GM23338 (cell line): ENCODE measurements at regions not wholly inside any gene's neighbourhood (a gene's known extent, or its start where the extent isn't known, plus 50 kb on each side); places are given as distances from the start of the nearest gene placed in this dataset.

Experiments
- ATAC-seq: fragments of 200-7000 bp; cut with Tn5 transposase; 3 replicates; pipeline ENCODE4 v1.9.1; 2020
- DNase-seq: peaks from one replicate; pipeline ENCODE4 v3.0.0-alpha.2; 2015; ENCODE audit warnings: low spot score
- H2AFZ ChIP-seq: fragments of 200-600 bp; sonication (generic); 2 replicates; pipeline ENCODE4 v1.8.0; 2016; ENCODE audit warnings: antibody characterized with exemption, mild to moderate bottlenecking, moderate library complexity
- H3F3A ChIP-seq: fragments of 200-600 bp; sonication (generic); replicated peaks from 2 replicates; pipeline ENCODE4 v1.8.0; 2017; ENCODE audit warnings: antibody characterized with exemption, mixed run types, low read depth
- H3K27ac ChIP-seq: fragments of 200-600 bp; sonication (generic); 2 replicates; pipeline ENCODE4 v1.6.1; 2016; ENCODE audit warnings: low read depth
- H3K27me3 ChIP-seq: fragments of 200-600 bp; sonication (generic); 2 replicates; pipeline ENCODE4 v1.8.0; 2016; ENCODE audit warnings: mild to moderate bottlenecking, mixed run types, moderate library complexity; ENCODE audit not compliant: insufficient read depth
- H3K36me3 ChIP-seq: fragments of 200-600 bp; sonication (generic); 2 replicates; pipeline ENCODE4 v1.8.0; 2016; ENCODE audit warnings: mild to moderate bottlenecking; ENCODE audit not compliant: insufficient read depth
- H3K4me1 ChIP-seq: fragments of 200-600 bp; sonication (generic); 2 replicates; pipeline ENCODE4 v1.8.0; 2016; ENCODE audit warnings: mild to moderate bottlenecking, moderate library complexity; ENCODE audit not compliant: insufficient read depth
- H3K4me2 ChIP-seq: fragments of 200-600 bp; sonication (generic); 2 replicates; pipeline ENCODE4 v1.7.1; 2017; ENCODE audit warnings: mixed run types
- H3K4me3 ChIP-seq: fragments of 200-600 bp; sonication (generic); 2 replicates; pipeline ENCODE4 v1.6.1; 2016; ENCODE audit warnings: mixed run types
- H3K79me2 ChIP-seq: fragments of 200-600 bp; sonication (generic); replicated peaks from 2 replicates; pipeline ENCODE4 v1.8.0; 2017; ENCODE audit warnings: mild to moderate bottlenecking; ENCODE audit not compliant: insufficient read depth
- H3K9me2 ChIP-seq: fragments of 200-600 bp; sonication (generic); 2 replicates; pipeline ENCODE4 v1.8.0; 2017; ENCODE audit not compliant: insufficient read depth
- H4K20me1 ChIP-seq: fragments of 200-600 bp; sonication (generic); replicated peaks from 2 replicates; pipeline ENCODE4 v1.8.0; 2017; ENCODE audit warnings: mild to moderate bottlenecking; ENCODE audit not compliant: insufficient read depth
- H3K27ac Mint-ChIP-seq: 2 replicates; pipeline ENCODE4 v1.8.0; 2020; ENCODE audit warnings: inconsistent platforms, mild to moderate bottlenecking, moderate library complexity, mixed read lengths
- H3K27me3 Mint-ChIP-seq: 3 replicates; pipeline ENCODE4 v1.8.0; 2022; ENCODE audit warnings: low read depth, mild to moderate bottlenecking, moderate library complexity, mixed read lengths, inconsistent platforms; ENCODE audit not compliant: insufficient read depth, poor library complexity
- H3K36me3 Mint-ChIP-seq: 3 replicates; pipeline ENCODE4 v1.8.0; 2021; ENCODE audit warnings: low read depth, mild to moderate bottlenecking, inconsistent platforms, moderate library complexity, mixed read lengths
- H3K4me1 Mint-ChIP-seq: 3 replicates; pipeline ENCODE4 v1.8.0; 2020; ENCODE audit warnings: mild to moderate bottlenecking, inconsistent platforms, mixed read lengths
- H3K4me3 Mint-ChIP-seq: 3 replicates; pipeline ENCODE4 v1.8.0; 2021; ENCODE audit warnings: moderate library complexity, mild to moderate bottlenecking, inconsistent platforms, mixed read lengths
- H3K9me3 Mint-ChIP-seq: 3 replicates; pipeline ENCODE4 v1.8.0; 2020; ENCODE audit warnings: moderate library complexity, mild to moderate bottlenecking, inconsistent platforms, mixed read lengths
- CREB1 ChIP-seq: fragments of 250-450 bp; sonication (Bioruptor Pico); IDR thresholded peaks from 2 replicates; pipeline ENCODE4 v1.5.0; 2020; ENCODE audit warnings: low read depth, mild to moderate bottlenecking, moderate library complexity
- EZH2 ChIP-seq: fragments of 200-600 bp; sonication (generic); IDR thresholded peaks from one replicate; pipeline ENCODE4 v1.8.0; 2017; ENCODE audit warnings: antibody characterized with exemption, mild to moderate bottlenecking, low read depth; ENCODE audit not compliant: unreplicated experiment
- JUNB ChIP-seq: IDR thresholded peaks from one replicate; pipeline ENCODE4 v1.6.1; 2016; ENCODE audit warnings: antibody characterized with exemption; ENCODE audit not compliant: unreplicated experiment
- NANOG ChIP-seq: IDR thresholded peaks from 2 replicates; pipeline ENCODE4 v1.6.1; 2016; ENCODE audit warnings: antibody characterized with exemption, borderline replicate concordance
- POLR2AphosphoS5 ChIP-seq: IDR thresholded peaks from 2 replicates; pipeline ENCODE4 v1.6.1; 2016; ENCODE audit warnings: antibody characterized with exemption, low read depth
- REST ChIP-seq: IDR thresholded peaks from one replicate; pipeline ENCODE4 v1.6.1; 2018; ENCODE audit warnings: antibody characterized with exemption; ENCODE audit not compliant: unreplicated experiment
- STAT1 ChIP-seq: IDR thresholded peaks from one replicate; pipeline ENCODE4 v1.6.1; 2016; ENCODE audit warnings: antibody characterized with exemption; ENCODE audit not compliant: unreplicated experiment
- ZNF114 ChIP-seq: fragments of 250-450 bp; sonication (Bioruptor Pico); IDR thresholded peaks from 2 replicates; pipeline ENCODE4 v1.5.0; 2020; ENCODE audit warnings: mild to moderate bottlenecking, moderate library complexity
- ZNF331 ChIP-seq: fragments of 250-450 bp; sonication (Bioruptor Pico); IDR thresholded peaks from 2 replicates; pipeline ENCODE4 v1.5.0; 2020; ENCODE audit warnings: low read depth, mild to moderate bottlenecking, moderate library complexity
- TF ChIP-seq, protein P1 (sequence below): IDR thresholded peaks from 2 replicates; pipeline ENCODE4 v1.6.1; 2016; ENCODE audit warnings: antibody characterized with exemption
- TF ChIP-seq, protein P2 (sequence below): fragments of 250-450 bp; sonication (Bioruptor Pico); IDR thresholded peaks from 2 replicates; pipeline ENCODE4 v1.5.0; 2020; ENCODE audit warnings: mild to moderate bottlenecking, moderate library complexity
- TF ChIP-seq, protein P3 (sequence below), 2 experiments: fragments of 200-600 bp in 1 of 2; sonication (generic) in 1 of 2; conservative IDR thresholded peaks; 2 replicates each; pipeline versions ENCODE4 v1.5.1 to v1.6.1; 2016 to 2017; ENCODE audit warnings: antibody characterized with exemption in 2 of 2, low read depth in 2 of 2, mild to moderate bottlenecking in 2 of 2, moderate library complexity in 1 of 2

- Histone ChIP-seq H3K36me3 (no peaks in the 10 kb centered on the region), H3K4me1 (no peaks in the 10 kb centered on the region), H3K27me3 (no peaks in the 10 kb centered on the region), H3K79me2 (no peaks in the 10 kb centered on the region), H2AFZ (no peak overlapping the region), H3F3A (no peaks in the 10 kb centered on the region), H4K20me1 (no peaks in the 10 kb centered on the region), H3K4me2 (no peak overlapping the region), H3K4me3 (no peak overlapping the region), H3K9me2 (no peaks in the 10 kb centered on the region), H3K27ac (no peak overlapping the region)
- Mint-ChIP-seq H3K36me3 (no peaks in the 10 kb centered on the region), H3K27ac (no peak overlapping the region), H3K9me3 (no peaks in the 10 kb centered on the region), H3K4me3 (no peak overlapping the region), H3K4me1 (no peaks in the 10 kb centered on the region), H3K27me3 (peaks cover 7% of the 10 kb centered on the region)
- no peak for TF ChIP-seq ZNF331 (CRISPR knock-in tag)
- TF ChIP-seq ZNF114 = no peak
- TF ChIP-seq, protein P1, sequence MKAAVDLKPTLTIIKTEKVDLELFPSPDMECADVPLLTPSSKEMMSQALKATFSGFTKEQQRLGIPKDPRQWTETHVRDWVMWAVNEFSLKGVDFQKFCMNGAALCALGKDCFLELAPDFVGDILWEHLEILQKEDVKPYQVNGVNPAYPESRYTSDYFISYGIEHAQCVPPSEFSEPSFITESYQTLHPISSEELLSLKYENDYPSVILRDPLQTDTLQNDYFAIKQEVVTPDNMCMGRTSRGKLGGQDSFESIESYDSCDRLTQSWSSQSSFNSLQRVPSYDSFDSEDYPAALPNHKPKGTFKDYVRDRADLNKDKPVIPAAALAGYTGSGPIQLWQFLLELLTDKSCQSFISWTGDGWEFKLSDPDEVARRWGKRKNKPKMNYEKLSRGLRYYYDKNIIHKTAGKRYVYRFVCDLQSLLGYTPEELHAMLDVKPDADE = no peak
- TF ChIP-seq JUNB = no peak
- TF ChIP-seq, protein P2, sequence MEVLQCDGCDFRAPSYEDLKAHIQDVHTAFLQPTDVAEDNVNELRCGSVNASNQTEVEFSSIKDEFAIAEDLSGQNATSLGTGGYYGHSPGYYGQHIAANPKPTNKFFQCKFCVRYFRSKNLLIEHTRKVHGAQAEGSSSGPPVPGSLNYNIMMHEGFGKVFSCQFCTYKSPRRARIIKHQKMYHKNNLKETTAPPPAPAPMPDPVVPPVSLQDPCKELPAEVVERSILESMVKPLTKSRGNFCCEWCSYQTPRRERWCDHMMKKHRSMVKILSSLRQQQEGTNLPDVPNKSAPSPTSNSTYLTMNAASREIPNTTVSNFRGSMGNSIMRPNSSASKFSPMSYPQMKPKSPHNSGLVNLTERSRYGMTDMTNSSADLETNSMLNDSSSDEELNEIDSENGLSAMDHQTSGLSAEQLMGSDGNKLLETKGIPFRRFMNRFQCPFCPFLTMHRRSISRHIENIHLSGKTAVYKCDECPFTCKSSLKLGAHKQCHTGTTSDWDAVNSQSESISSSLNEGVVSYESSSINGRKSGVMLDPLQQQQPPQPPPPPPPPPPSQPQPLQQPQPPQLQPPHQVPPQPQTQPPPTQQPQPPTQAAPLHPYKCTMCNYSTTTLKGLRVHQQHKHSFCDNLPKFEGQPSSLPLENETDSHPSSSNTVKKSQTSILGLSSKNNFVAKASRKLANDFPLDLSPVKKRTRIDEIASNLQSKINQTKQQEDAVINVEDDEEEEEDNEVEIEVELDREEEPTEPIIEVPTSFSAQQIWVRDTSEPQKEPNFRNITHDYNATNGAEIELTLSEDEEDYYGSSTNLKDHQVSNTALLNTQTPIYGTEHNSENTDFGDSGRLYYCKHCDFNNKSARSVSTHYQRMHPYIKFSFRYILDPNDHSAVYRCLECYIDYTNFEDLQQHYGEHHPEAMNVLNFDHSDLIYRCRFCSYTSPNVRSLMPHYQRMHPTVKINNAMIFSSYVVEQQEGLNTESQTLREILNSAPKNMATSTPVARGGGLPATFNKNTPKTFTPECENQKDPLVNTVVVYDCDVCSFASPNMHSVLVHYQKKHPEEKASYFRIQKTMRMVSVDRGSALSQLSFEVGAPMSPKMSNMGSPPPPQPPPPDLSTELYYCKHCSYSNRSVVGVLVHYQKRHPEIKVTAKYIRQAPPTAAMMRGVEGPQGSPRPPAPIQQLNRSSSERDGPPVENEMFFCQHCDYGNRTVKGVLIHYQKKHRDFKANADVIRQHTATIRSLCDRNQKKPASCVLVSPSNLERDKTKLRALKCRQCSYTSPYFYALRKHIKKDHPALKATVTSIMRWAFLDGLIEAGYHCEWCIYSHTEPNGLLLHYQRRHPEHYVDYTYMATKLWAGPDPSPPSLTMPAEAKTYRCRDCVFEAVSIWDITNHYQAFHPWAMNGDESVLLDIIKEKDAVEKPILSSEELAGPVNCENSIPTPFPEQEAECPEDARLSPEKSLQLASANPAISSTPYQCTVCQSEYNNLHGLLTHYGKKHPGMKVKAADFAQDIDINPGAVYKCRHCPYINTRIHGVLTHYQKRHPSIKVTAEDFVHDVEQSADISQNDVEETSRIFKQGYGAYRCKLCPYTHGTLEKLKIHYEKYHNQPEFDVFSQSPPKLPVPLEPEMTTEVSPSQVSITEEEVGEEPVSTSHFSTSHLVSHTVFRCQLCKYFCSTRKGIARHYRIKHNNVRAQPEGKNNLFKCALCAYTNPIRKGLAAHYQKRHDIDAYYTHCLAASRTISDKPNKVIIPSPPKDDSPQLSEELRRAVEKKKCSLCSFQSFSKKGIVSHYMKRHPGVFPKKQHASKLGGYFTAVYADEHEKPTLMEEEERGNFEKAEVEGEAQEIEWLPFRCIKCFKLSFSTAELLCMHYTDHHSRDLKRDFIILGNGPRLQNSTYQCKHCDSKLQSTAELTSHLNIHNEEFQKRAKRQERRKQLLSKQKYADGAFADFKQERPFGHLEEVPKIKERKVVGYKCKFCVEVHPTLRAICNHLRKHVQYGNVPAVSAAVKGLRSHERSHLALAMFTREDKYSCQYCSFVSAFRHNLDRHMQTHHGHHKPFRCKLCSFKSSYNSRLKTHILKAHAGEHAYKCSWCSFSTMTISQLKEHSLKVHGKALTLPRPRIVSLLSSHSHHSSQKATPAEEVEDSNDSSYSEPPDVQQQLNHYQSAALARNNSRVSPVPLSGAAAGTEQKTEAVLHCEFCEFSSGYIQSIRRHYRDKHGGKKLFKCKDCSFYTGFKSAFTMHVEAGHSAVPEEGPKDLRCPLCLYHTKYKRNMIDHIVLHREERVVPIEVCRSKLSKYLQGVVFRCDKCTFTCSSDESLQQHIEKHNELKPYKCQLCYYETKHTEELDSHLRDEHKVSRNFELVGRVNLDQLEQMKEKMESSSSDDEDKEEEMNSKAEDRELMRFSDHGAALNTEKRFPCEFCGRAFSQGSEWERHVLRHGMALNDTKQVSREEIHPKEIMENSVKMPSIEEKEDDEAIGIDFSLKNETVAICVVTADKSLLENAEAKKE = no peak
- no peak for TF ChIP-seq POLR2AphosphoS5
- TF ChIP-seq REST = no peak
- no peak for TF ChIP-seq EZH2
- TF ChIP-seq NANOG = no peak
- TF ChIP-seq, protein P3, sequence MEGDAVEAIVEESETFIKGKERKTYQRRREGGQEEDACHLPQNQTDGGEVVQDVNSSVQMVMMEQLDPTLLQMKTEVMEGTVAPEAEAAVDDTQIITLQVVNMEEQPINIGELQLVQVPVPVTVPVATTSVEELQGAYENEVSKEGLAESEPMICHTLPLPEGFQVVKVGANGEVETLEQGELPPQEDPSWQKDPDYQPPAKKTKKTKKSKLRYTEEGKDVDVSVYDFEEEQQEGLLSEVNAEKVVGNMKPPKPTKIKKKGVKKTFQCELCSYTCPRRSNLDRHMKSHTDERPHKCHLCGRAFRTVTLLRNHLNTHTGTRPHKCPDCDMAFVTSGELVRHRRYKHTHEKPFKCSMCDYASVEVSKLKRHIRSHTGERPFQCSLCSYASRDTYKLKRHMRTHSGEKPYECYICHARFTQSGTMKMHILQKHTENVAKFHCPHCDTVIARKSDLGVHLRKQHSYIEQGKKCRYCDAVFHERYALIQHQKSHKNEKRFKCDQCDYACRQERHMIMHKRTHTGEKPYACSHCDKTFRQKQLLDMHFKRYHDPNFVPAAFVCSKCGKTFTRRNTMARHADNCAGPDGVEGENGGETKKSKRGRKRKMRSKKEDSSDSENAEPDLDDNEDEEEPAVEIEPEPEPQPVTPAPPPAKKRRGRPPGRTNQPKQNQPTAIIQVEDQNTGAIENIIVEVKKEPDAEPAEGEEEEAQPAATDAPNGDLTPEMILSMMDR (conservative IDR thresholded peaks at IDR 0.05; ENCODE audit: low read depth in 2 of 2) = no peak
- TF ChIP-seq STAT1 = no peak
- TF ChIP-seq CREB1 (CRISPR knock-in tag) = no peak
- DNase-seq (no peak), ATAC-seq (no peak)
These were observed 126.5 kb upstream of the NKX1-1 start for GRCh38 chr4:1532549-1533395.
